ENCODE measurements at regions not wholly inside any gene's neighbourhood (a gene's known extent, or its start where the extent isn't known, plus 50 kb on each side); places are given as distances from the start of the nearest gene placed in this dataset.
"Not testable (repeated sequence)": the region's sequence is repeated elsewhere in the genome, so short reads cannot be mapped to it uniquely, and the experiment has no call there.

GRCh38 chr9:39463696-39464095 lies 108.2 kb downstream of the SPATA31A1 start:
- not testable (repeated sequence) for DNase-seq

GRCh38 chr9:39464122-39464777 lies 108.8 kb downstream of the SPATA31A1 start:
- peak; percentile 1 for DNase-seq

DNA sequence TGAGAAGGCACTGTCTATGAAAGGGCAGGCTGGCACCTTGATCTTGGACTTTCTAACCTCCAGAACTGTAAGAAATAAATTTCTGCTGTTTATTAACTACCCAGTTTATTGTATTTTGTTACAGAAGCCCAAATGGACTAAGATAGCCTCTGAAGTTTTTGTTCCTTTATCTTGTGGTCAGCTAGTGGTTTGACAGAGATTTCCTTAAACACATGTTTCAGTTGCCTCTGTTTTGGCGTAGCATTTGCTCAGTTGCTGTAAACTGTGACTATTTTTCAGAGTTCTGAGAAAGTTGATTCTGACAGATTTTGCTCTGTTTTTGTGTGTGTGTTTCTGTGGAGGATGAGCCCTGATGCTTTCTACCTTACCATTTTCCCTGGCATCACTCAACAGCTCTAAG lies 119.0 kb downstream of the SPATA31A1 start:
- not testable (repeated sequence) for DNase-seq

- DNase-seq: not testable (repeated sequence)
Observed at GRCh38 chr9:39483073-39483472, 127.6 kb downstream of the SPATA31A1 start.

GRCh38 chr9:39483880-39484279 lies 128.4 kb downstream of the SPATA31A1 start:
- not testable (repeated sequence) for DNase-seq

GRCh38 chr9:39484292-39484691 lies 128.8 kb downstream of the SPATA31A1 start:
- DNase-seq: not testable (repeated sequence)

GRCh38 chr9:39487477-39487876 lies 132.0 kb downstream of the SPATA31A1 start:
- DNase-seq: not testable (repeated sequence)

DNA sequence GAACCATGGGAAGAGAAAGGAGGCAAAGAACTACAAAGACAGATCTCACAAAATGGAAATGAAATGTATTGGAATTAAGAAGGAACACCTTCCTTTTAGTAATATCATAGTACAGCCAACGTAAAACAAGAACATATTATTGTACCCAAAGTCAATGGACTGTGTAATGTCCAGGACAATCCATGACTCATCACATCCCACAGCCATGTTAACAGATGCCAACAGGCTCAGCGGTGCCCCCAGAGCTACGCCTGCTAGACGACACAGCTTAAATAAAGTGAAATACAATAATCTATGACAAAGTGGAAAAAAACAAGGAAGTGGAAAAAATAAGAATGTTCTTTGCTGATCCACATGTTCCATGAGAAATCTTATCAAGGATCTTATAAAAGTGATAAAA lies 140.8 kb downstream of the SPATA31A1 start:
- not testable (repeated sequence) for DNase-seq

DNA sequence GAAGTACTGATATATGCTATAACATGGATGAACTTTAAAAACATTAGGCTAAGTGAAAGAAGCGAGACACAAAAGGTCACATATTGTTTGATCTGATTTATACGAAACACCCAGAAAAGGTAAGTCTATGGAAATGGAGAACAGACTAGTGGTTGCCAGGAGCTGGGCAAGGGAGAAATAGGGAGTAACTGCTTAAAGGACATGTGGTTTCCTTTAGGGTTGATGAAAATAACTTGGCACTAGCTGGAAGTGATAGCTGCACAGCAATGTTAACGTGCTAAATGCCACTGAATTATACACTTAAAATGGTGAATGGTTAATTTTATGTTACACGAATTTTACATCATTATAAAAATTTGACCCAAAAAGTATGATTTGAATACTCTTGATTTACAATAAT lies 147.7 kb downstream of the SPATA31A1 start:
- DNase-seq: not testable (repeated sequence)

DNA sequence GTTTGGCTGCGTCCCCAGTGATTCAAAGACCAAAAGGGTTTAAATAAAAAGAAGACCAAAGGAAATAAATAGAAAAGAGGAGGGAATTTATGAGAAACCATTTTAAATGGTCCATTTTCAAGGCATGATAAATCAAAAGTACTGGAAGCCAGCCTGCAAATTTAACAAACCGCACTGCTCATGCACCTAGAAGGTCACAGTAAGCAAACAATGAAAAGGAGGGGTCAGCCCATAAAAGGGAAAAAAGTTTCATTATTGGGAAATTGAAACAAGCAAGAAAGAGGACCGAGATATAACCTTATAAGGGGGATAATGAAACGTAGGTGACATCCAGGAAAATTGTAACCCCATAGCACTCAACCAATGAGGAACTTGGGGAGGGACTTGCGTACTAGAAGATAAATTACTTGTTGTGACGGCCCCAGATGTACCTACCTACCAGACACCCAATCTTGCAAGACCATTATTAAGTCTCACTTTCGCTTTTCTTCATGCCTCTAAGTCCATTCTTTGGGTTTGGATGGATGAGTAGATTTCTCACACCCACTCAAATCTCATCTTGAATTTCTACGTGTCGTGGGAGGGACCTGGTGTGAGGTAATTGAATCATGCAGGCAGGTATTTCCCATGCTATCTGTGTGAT lies 172.0 kb downstream of the SPATA31A1 start:
- DNase-seq: not testable (repeated sequence)

DNA sequence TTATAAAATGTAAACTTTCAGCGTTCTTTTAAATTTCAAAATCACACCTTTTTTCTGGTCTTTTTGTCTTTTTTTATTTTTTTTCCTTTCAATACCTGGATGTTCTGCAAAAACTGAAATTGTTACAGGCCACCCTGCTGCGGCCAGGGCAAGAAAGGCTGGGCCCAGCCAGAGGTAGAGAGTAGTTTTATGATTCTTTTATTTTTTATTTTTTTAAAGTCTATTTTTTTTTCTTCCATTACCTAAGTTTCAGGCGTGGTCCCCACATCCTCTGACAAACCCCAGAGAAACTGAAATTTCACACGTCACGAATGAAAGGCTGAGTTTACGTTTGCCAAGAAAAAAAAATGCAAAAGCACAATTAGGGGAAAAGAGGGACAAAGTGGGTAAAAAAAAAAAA lies 177.1 kb downstream of the SPATA31A1 start:
- DNase-seq: not testable (repeated sequence)

- not testable (repeated sequence) for DNase-seq
Observed at GRCh38 chr9:39533001-39533762, 177.7 kb downstream of the SPATA31A1 start.

GRCh38 chr9:39533763-39534548 lies 178.5 kb downstream of the SPATA31A1 start:
- not testable (repeated sequence) for DNase-seq

GRCh38 chr9:39534897-39535296 lies 179.4 kb downstream of the SPATA31A1 start:
- not testable (repeated sequence) for DNase-seq

DNA sequence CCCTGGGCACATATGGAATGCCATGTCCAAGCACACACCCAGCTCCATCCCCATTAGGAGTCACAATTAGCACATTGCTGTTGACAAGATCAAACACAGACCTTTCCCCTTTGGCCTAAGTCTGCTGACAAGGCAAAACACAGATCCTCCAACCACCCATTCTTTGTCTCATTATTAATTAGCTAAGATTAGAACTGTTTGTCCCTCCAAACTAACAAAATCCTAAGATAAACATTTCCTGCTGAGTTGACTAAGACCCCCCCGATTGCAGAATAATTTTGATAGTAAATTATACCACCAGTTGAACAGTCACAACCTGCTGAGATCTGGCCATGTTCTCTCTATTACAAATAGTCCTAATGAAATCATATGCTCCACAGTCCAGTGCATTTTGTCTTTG lies 186.7 kb downstream of the SPATA31A1 start:
- DNase-seq: not testable (repeated sequence)

GRCh38 chr9:39545079-39545478 lies 189.6 kb downstream of the SPATA31A1 start:
- not testable (repeated sequence) for DNase-seq

- DNase-seq: not testable (repeated sequence)
Observed at GRCh38 chr9:39550573-39550972, 195.1 kb downstream of the SPATA31A1 start.

DNA sequence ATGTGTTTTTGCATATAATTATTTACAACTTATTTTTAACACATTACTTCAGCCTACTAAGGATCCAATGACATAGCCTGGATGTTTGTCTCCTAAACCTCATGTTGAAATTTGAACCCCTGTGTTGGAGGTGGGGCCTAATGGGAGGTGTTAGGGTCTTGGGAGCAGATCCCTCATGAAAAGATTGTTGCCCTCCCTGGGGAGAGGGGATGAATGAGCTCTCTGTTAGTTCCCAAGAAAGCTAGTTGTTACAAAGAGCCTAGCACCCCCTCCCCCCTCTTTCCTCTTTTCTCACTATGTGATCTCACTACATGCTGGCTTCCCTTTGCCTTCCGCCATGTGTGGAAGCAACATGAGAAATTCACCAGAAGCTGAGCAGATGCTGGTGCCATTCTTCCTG lies 196.1 kb downstream of the SPATA31A1 start:
- DNase-seq: not testable (repeated sequence)

DNA sequence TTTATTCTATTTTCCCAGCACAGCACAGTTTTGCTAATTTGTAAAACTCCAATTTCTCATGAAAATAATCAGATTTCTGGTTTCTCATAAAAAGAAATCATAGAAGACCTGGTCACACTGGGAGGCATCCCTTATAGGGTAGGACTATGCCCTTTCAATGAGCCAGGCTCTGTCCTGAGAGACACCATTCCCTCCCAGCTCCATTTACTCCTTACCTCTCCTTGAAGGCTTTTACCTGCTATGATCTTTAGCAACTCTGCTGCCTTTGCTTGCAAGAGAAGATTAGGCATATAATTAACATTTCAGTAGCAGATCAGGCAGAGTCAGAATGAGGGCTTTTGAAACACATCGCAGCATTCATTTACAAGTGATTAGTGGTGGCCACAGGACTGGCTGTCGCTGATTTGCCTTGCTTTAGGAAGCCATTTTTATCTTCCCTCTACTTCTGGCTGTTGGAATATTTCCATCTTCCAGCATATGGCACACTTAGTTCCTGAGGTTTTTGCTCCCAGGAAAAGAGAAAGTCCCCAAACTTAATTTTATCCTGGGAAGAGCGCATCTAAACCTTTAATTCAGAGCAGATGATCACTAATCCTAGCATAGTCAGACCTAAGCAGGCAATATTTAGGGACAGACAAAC lies 196.9 kb downstream of the SPATA31A1 start:
- not testable (repeated sequence) for DNase-seq

GRCh38 chr9:39554352-39554751 lies 198.9 kb downstream of the SPATA31A1 start:
- not testable (repeated sequence) for DNase-seq

GRCh38 chr9:39559384-39559783 lies 203.9 kb downstream of the SPATA31A1 start:
- DNase-seq: not testable (repeated sequence)

GRCh38 chr9:39566782-39567181 lies 211.3 kb downstream of the SPATA31A1 start:
- DNase-seq: not testable (repeated sequence)

All from NCI-H187 treated with DMSO at 0.1 percent for 48 hours (cell line).